HL-60/S4 (cell line): ENCODE measurements at regions not wholly inside any gene's neighbourhood (a gene's known extent, or its start where the extent isn't known, plus 50 kb on each side); places are given as distances from the start of the nearest gene placed in this dataset.

Experiments
- in situ Hi-C: fragments of 300-500 bp; cut with MboI; formaldehyde crosslinking; loops from 2 replicates; pipeline ENCODE4 v1.14.3; 2022; ENCODE audit warnings: low sequenced_read_pairs

DNA sequence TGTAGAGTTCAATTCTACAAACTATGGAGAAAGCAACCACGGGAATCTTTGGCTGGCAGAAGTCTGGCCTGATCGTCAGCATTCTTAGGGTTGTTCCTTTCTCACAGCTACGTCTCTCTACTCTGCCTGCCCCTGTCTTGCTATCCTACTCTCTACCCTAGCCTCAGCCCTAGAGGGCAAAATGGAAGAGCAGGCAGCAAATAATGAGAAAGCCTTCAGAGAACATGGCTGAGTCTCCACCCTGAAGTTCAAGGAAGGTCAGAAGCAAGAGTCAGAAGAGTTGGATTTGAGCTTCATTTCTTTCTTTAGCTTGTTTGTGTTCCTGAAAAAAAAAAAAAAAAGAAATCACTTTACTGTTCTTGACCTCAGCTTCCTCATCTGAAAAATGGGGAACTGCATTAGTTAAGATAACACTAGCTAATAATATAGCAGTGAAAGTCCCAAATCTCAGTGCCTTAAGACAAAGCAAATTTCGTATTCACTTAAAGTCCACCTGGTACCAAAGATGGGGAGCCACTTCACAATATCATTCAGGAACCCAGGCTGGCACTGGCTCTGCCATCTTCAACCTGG lies 50.2 kb upstream of the CCND2 start:
- in situ Hi-C loops = no loop called here

- in situ Hi-C loops = no loop called here
Observed at GRCh38 chr12:4221258-4221620, 52.3 kb upstream of the CCND2 start.

- in situ Hi-C loops = no loop called here
Observed at GRCh38 chr12:4220536-4221257, 52.9 kb upstream of the CCND2 start.

DNA sequence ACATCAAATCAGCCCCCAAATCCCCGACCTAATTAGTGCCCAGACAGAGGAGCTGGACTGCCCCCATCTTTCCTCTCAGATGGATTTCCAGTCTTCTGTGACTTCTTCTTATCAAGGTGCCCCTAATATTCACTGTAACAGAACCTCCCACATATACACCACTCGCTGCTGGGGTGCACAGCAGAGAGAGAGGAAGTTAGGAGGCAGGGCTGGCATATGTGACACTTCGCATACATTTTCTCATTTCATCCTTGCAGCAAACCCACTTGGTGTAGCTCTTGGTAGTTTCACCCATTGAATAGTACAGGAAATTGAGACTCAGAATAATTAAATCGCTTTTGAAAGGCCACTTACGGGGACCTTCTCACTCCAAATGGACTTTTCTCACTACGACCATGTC lies 56.5 kb upstream of the CCND2 start:
- in situ Hi-C loops = no loop called here

DNA sequence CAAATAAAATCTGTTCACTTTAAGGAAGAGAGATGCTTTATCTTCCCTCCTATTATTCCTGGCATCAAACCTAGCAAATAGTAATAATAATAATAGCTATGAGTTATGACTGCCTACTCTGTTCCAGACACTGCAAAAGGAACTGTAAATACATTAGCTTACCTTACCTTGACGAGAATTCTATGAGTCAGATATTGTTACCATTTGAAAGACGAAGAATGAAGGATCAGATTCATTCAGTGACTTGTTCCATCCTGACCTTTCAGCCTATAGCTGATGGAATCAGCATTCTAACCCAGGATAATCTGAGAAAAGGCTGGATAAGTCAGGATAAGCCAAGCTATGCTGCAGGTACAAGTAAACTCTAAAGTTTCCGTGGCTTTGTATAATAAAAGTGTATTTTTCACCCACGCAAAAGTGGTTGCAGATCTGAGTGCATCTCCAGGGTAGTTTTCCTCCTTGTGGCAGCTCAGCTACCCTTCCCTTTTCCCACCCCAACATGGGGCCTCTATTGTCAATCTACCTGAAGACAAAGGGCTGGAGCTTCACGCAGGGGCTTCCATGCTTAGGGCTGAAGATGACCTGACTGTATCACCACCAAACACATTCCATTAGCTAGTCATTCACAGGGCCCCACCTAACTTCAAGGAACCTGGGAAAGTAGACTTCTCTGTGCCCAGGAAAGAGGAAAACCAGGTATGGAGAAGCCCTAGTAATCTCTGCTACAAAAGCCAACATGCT lies 57.2 kb upstream of the CCND2 start:
- in situ Hi-C loops = no loop called here

GRCh38 chr12:4215229-4216186 lies 58.1 kb upstream of the CCND2 start:
- in situ Hi-C loops = no loop called here

DNA sequence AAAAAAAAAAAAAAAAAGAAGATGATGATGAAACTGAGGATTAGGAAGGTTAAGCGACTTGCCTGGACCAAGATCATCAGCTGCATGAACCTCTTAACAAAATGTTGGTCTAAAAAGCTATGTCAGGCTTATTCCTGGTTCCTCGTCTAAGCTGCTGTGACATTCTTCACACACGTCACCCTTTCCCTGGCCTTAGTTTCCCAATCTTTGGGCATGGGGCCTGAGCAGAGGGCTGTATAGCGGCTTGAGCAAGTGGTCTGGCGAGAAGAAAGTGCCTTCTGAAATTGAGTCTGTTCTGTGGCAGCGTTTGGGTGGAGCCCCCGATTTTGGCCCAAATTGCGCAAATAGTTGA lies 58.7 kb upstream of the CCND2 start:
- in situ Hi-C loops = no loop called here

DNA sequence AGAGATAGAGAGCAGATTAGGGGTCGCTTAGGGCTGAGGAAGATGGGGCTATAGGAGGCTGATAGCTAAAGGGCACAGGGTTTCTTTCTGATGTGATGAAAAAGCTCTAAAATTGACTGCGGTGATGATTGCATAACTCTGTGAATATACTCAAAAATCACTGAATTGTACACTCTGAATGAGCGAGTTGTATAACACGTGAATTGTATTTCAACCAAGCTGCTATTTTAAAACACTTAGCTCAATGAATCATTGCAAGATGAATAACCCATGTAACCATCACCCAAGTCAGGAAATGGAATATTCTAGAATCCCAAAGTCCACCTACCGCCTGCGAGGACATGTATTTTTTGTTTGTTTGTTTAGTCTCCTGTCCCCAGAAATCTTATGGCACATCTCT lies 60.1 kb upstream of the CCND2 start:
- in situ Hi-C loops = no loop called here

DNA sequence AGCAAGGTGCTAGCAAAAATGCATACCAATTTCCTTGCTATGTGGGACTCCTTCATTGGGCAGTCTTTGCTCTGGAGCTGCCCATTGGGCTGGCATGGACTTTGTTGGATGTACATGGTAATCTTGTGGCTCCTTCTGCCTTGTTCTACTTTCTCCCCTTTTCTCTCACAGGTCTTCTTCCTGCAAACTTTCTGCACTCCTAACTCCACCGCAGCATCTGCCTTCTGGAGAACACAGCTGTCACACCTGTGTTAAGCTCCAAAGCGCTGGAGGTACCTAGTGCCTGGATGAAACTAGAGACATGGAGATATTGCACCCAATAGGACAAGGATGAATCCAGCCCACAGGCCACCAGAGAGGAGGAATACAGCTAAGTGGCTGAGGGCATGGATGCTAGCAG lies 60.7 kb upstream of the CCND2 start:
- in situ Hi-C loops = no loop called here

- in situ Hi-C loops = no loop called here
Observed at GRCh38 chr12:4211372-4211771, 62.2 kb upstream of the CCND2 start.

DNA sequence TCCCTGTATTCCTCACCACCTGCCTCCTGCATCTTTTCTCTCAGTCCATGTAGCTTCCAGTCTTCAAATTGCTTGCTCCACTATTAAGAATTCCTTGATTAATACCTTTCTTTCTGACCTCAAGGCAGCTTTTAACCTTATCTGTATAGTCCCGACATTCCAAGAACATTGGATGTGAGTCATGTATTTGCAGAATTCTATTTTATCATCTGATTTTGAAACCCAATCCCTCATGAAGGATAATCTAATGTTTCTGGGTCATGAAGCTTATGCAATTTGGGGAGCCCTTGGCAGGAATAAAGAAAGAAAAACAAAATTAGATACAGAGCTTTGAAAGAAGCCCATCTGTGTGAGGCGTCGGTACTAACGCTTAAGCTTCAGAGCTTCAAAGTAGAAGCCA lies 63.4 kb upstream of the CCND2 start:
- in situ Hi-C loops = no loop called here

DNA sequence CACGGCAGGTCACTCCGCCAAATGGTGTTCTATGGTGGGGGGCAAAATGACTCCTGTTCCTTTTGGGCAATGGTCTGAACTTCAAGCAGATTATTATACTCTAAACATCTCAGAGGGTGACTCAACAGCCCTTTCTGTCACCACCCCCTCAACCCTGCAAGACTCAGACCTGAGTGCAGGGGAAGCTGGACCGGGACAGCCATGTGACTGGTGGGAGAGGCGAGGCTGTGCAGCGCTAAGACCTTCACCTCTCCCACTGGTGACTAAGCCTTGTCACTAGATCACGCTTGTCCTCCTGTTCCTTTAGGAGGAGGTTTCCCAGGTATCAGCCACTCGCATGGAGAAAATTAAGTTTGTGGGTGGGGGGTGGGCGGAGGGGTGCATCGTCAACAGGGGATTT lies 67.1 kb upstream of the CCND2 start:
- in situ Hi-C loops = no loop called here

GRCh38 chr12:4203772-4204376 lies 69.7 kb upstream of the CCND2 start:
- in situ Hi-C loops = no loop called here

- in situ Hi-C loops = no loop called here
Observed at GRCh38 chr12:4202918-4203317, 70.6 kb upstream of the CCND2 start.

- in situ Hi-C loops = no loop called here
Observed at GRCh38 chr12:4202487-4202886, 71.1 kb upstream of the CCND2 start.

DNA sequence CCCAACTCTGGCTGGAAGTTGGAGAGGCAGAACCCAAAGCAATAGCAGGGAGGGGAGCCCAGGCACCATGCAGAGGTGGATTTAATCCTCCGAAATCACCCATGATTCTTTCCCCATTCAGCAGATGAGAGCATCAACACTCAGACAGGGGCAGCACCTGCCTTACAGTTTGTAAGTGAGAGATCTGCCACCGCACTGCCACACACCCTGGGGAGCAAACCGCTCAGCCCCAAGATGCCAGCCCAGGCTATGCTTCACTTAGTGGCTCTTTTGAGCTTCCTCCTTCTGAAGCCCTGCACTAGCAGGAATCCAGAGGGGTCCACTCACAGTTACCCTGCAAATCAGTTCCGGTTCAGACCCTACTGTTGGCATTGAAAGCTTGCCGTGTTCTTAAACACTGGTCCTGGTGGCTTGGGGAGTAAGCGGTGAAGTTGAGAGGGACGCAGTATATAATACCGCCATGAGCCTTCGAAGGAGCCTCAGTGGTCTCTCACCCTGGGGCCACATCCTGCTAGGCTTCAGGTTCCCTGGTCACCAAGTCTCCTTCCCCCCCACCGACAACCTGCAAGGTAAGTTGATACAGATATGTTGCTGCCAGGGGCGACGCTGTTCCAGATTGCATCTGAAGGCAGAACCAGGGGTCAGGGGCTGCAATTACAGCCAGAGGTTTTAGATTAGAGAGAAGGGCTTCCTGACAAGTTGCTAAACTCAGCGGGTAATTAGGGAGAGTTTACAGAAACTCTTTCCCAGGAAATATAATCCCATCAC lies 72.0 kb upstream of the CCND2 start:
- in situ Hi-C loops = no loop called here

GRCh38 chr12:4197922-4198763 lies 75.4 kb upstream of the CCND2 start:
- in situ Hi-C loops = no loop called here

GRCh38 chr12:4196805-4197420 lies 76.6 kb upstream of the CCND2 start:
- in situ Hi-C loops = no loop called here

- in situ Hi-C loops = no loop called here
Observed at GRCh38 chr12:4194668-4195067, 78.9 kb upstream of the CCND2 start.
